Coronary artery (tissue), 2 donors: ENCODE measurements at regions not wholly inside any gene's neighbourhood (a gene's known extent, or its start where the extent isn't known, plus 50 kb on each side); places are given as distances from the start of the nearest gene placed in this dataset.
"Not testable (repeated sequence)": the region's sequence is repeated elsewhere in the genome, so short reads cannot be mapped to it uniquely, and the experiment has no call there.

Experiments
- DNase-seq: peaks from one replicate; pipeline ENCODE4 v3.0.0-alpha.2; 2017; ENCODE audit warnings: low spot score
- H3K27ac ChIP-seq, 2 donors: fragments of 200-600 bp; sonication (generic); one replicate each; pipeline ENCODE4 v1.5.1; 2016 to 2019
- H3K4me3 ChIP-seq: fragments of 200-600 bp; sonication (generic); 2 replicates; pipeline ENCODE4 v1.5.1; 2016; ENCODE audit warnings: mild to moderate bottlenecking, moderate library complexity
- CTCF ChIP-seq: fragments of 200-600 bp; sonication (generic); IDR thresholded peaks from one replicate; pipeline ENCODE4 v1.5.1; 2019; ENCODE audit warnings: antibody characterized with exemption

- no peak overlapping the region for H3K4me3 ChIP-seq
- no peak overlapping the region for H3K27ac ChIP-seq
- DNase-seq = no peak
- TF ChIP-seq CTCF = no peak
These were observed 991.5 kb upstream of the FANCL start for GRCh38 chr2:59232394-59233165.

- H3K4me3 ChIP-seq, DNase-seq, H3K27ac ChIP-seq: not testable (repeated sequence)
These were observed 985.2 kb upstream of the FANCL start for GRCh38 chr2:59226362-59226761.

- Histone ChIP-seq H3K4me3 (no peak overlapping the region), H3K27ac (no peak overlapping the region)
- no peak for TF ChIP-seq CTCF
- no peak for DNase-seq
These were observed 982.6 kb upstream of the FANCL start for GRCh38 chr2:59223742-59224141.

GRCh38 chr2:59217360-59217759 is 976.2 kb upstream of the FANCL start:
- H3K4me3 ChIP-seq = no peak overlapping the region
- no peak for TF ChIP-seq CTCF
- DNase-seq = no peak
- no peak overlapping the region for H3K27ac ChIP-seq

- H3K4me3 ChIP-seq = no peak overlapping the region
- TF ChIP-seq CTCF = no peak
- no peak for DNase-seq
- H3K27ac ChIP-seq = no peak overlapping the region
These were observed 965.2 kb upstream of the FANCL start for GRCh38 chr2:59206361-59206760.

- H3K4me3 ChIP-seq = no peak overlapping the region
- no peak overlapping the region for H3K27ac ChIP-seq
- DNase-seq = no peak
- TF ChIP-seq CTCF = no peak
These were observed 962.9 kb upstream of the FANCL start for GRCh38 chr2:59204040-59204439.

GRCh38 chr2:59196491-59196890 is 955.4 kb upstream of the FANCL start:
- Histone ChIP-seq H3K27ac (no peak overlapping the region), H3K4me3 (no peak overlapping the region)
- DNase-seq = no peak
- TF ChIP-seq CTCF = no peak
